ENCODE measurements at regions not wholly inside any gene's neighbourhood (a gene's known extent, or its start where the extent isn't known, plus 50 kb on each side); places are given as distances from the start of the nearest gene placed in this dataset.

DNA sequence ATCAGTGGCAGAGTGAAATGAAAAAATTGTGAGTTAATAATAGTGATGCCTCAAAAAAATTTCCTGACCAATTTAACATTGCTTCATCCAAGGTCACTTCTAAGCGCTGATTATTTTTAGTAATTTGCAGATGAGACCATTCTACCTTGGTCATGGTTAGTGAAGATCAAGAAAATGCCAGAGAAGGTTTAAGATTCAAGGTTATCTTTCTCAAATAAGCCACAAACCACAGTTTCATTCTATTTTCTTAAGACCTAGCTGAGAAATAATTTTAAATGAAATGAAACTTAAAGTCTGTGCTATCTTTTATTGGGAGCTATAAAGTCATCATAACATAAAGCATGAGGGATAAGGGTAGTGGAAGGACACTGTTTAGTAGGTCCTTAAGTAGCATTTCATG, 353.9 kb upstream of the NAALADL2 start:
- no peak for DNase-seq (ENCODE audit: low spot score in 2 of 2)
- TF ChIP-seq CTCF (IDR thresholded peaks at IDR 0.05) = no peak
- no peak for TF ChIP-seq POLR2A (IDR thresholded peaks at IDR 0.05)
- TF ChIP-seq POLR2AphosphoS5 (IDR thresholded peaks at IDR 0.05) = no peak
- Histone ChIP-seq H3K27me3 (no peaks in the 10 kb centered on the region), H3K36me3 (no peaks in the 10 kb centered on the region), H3K4me1 (no peaks in the 10 kb centered on the region), H3K9me3 (no peaks in the 10 kb centered on the region), H3K27ac (no peak overlapping the region), H3K4me3 (no peak overlapping the region)
- intact Hi-C loops (cut with DNase I; ENCODE audit: low total_unique reads) = no loop called here

GRCh38 chr3:174524203-174524602, 334.9 kb upstream of the NAALADL2 start:
- TF ChIP-seq POLR2AphosphoS5 (IDR thresholded peaks at IDR 0.05) = no peak
- TF ChIP-seq POLR2A (IDR thresholded peaks at IDR 0.05) = no peak
- TF ChIP-seq CTCF (IDR thresholded peaks at IDR 0.05) = no peak
- DNase-seq (ENCODE audit: low spot score in 2 of 2) = no peak
- Histone ChIP-seq H3K36me3 (no peaks in the 10 kb centered on the region), H3K27ac (no peak overlapping the region), H3K4me1 (no peaks in the 10 kb centered on the region), H3K27me3 (no peaks in the 10 kb centered on the region), H3K4me3 (no peak overlapping the region), H3K9me3 (no peaks in the 10 kb centered on the region)
- intact Hi-C loops (cut with DNase I; ENCODE audit: low total_unique reads) = no loop called here

DNA sequence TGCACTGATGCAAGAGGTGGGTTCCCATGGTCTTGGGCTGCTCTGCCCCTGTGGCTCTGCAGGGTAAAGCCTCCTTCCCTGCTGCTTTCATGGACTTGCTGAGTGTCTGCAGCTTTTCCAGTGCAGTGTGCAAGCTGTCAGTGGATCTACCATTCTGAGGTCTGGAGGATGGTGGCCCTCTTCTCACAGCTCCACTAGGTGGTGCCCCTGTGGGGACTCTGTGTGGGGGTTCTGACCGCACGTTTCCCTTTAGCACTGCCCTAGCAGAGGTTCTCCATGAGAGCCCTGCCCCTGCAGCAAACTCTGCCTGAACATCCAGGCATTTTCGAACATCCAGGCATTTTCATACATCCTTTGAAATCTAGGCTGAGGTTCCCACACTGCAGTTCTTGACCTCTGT, 329.8 kb upstream of the NAALADL2 start:
- H3K9me3 ChIP-seq = no peaks in the 10 kb centered on the region
- no peaks in the 10 kb centered on the region for H3K4me1 ChIP-seq
- no peak for DNase-seq (ENCODE audit: low spot score in 2 of 2)
- no peaks in the 10 kb centered on the region for H3K27me3 ChIP-seq
- TF ChIP-seq POLR2AphosphoS5 (IDR thresholded peaks at IDR 0.05) = no peak
- TF ChIP-seq POLR2A (IDR thresholded peaks at IDR 0.05) = no peak
- TF ChIP-seq CTCF (IDR thresholded peaks at IDR 0.05) = no peak
- H3K4me3 ChIP-seq = no peak overlapping the region
- H3K36me3 ChIP-seq = no peaks in the 10 kb centered on the region
- intact Hi-C loops (cut with DNase I; ENCODE audit: low total_unique reads) = no loop called here
- H3K27ac ChIP-seq = no peak overlapping the region

DNA sequence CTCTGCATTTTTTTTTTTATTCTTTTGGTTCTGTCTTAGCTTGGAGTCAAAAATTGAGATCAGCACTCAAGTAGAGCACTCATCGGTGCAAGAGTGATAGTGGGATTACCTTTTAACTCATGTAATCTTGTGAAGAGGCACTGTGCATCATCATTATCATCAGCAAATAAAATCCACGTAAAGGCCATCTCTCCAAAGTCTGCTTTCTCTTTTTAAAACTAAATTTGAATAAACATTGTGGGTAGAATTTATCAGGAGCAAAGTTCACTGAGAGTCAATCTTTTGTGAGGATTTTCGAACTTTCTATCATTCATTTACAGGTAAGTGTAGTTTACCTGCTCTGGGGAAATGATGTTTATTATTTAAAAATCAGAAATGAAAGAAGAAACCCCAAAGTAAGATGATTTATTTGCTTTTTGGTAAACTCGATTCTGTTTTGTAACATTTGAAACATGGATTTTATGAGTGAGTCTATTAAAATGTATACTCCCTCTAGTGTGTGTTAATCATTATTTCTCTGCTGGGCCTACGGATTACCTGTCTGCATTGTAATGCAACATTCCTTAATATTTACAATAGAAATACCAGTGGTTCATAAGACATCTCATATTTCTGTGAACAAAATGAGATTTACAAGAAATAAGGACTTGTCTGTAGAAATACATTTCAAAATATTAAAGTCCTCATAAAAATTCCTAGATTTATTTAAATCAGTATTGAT, 327.7 kb upstream of the NAALADL2 start:
- no peaks in the 10 kb centered on the region for H3K4me1 ChIP-seq
- DNase-seq (ENCODE audit: low spot score in 2 of 2) = no peak
- no peaks in the 10 kb centered on the region for H3K9me3 ChIP-seq
- no peaks in the 10 kb centered on the region for H3K36me3 ChIP-seq
- no peaks in the 10 kb centered on the region for H3K27me3 ChIP-seq
- intact Hi-C loops (cut with DNase I; ENCODE audit: low total_unique reads) = loop anchor here (5.0 kb wide), 1 partner anchor 1146 kb away; no protein-coding TSS in a partner anchor
- no peak overlapping the region for H3K27ac ChIP-seq
- H3K4me3 ChIP-seq = no peak overlapping the region
- TF ChIP-seq CTCF (IDR thresholded peaks at IDR 0.05) (no peak), POLR2A (IDR thresholded peaks at IDR 0.05) (no peak), POLR2AphosphoS5 (IDR thresholded peaks at IDR 0.05) (no peak)

GRCh38 chr3:174532216-174532615, 326.9 kb upstream of the NAALADL2 start:
- no peak overlapping the region for H3K4me3 ChIP-seq
- TF ChIP-seq POLR2A (IDR thresholded peaks at IDR 0.05) = no peak
- TF ChIP-seq POLR2AphosphoS5 (IDR thresholded peaks at IDR 0.05) = no peak
- TF ChIP-seq CTCF (IDR thresholded peaks at IDR 0.05) = no peak
- H3K27me3 ChIP-seq = no peaks in the 10 kb centered on the region
- intact Hi-C loops (cut with DNase I; ENCODE audit: low total_unique reads) = loop anchor here (5.0 kb wide), 1 partner anchor 1145 kb away; no protein-coding TSS in a partner anchor
- H3K9me3 ChIP-seq = no peaks in the 10 kb centered on the region
- H3K27ac ChIP-seq = no peak overlapping the region
- H3K4me1 ChIP-seq = no peaks in the 10 kb centered on the region
- no peak for DNase-seq (ENCODE audit: low spot score in 2 of 2)
- H3K36me3 ChIP-seq = no peaks in the 10 kb centered on the region
